Endothelial cell of umbilical vein (primary cell): ENCODE measurements at regions not wholly inside any gene's neighbourhood (a gene's known extent, or its start where the extent isn't known, plus 50 kb on each side); places are given as distances from the start of the nearest gene placed in this dataset.

Experiments used
- BruUV-seq: library from RNA; stranded (reverse); fragments of 400-500 nt; replicated peaks from 2 replicates; lab custom pipeline; 2021; lab: Mats Ljungman, UMichigan
- CTCF ChIA-PET: fragments of 300-600, 350-600 bp; sonication (Branson Sonifier 250); formaldehyde crosslinking; loops from one replicate; lab custom pipeline; 2021; ENCODE audit warnings: antibody characterized with exemption, inconsistent platforms; lab: Charles Lee
- POLR2A ChIA-PET: fragments of 300-600, 350-600 bp; sonication (Branson Sonifier 250); formaldehyde crosslinking; loops from one replicate; lab custom pipeline; 2021; ENCODE audit warnings: antibody characterized with exemption, inconsistent platforms; lab: Charles Lee
- DNase-seq: peaks from one replicate; pipeline ENCODE4 v3.0.0-alpha.2; 2011; ENCODE audit warnings: low read depth, low spot score
- FAIRE-seq: peaks from 2 replicates; lab custom pipeline; 2011; peaks lifted over from hg19 to GRCh38; lab: Jason Lieb, UNC
- H2AFZ ChIP-seq: 2 replicates; pipeline ENCODE4 v1.6.0; 2012; ENCODE audit warnings: low read depth, low read length, control low read depth, inconsistent platforms
- H3K27ac ChIP-seq: 2 replicates; pipeline ENCODE4 v1.5.1; 2011; ENCODE audit warnings: low read depth, mild to moderate bottlenecking, control low read depth, low read length, moderate library complexity; ENCODE audit not compliant: insufficient read depth
- H3K27me3 ChIP-seq, 2 experiments: 2 replicates each; pipeline versions ENCODE4 v1.6.0 to v1.6.1; 2011; ENCODE audit warnings: low read length in 2 of 2, mixed read lengths in 1 of 2; ENCODE audit not compliant: control insufficient read depth in 2 of 2, insufficient read depth in 2 of 2
- H3K36me3 ChIP-seq, 2 experiments: 2 replicates in 1 of 2; 3 replicates in 1 of 2; pipeline ENCODE4 v1.5.1; 2011; ENCODE audit warnings: low read length in 2 of 2, mild to moderate bottlenecking in 1 of 2, moderate library complexity in 1 of 2; ENCODE audit not compliant: control insufficient read depth in 2 of 2, insufficient read depth in 2 of 2; ENCODE audit errors: extremely low read depth in 1 of 2
- H3K4me1 ChIP-seq: 3 replicates; pipeline ENCODE4 v1.5.1; 2011; ENCODE audit warnings: mild to moderate bottlenecking, low read length; ENCODE audit not compliant: control insufficient read depth, insufficient read depth; ENCODE audit errors: extremely low read depth
- H3K4me2 ChIP-seq: 2 replicates; pipeline ENCODE4 v1.6.1; 2011; ENCODE audit warnings: low read length, control low read depth, mixed read lengths; ENCODE audit not compliant: insufficient read depth
- H3K4me3 ChIP-seq, 3 experiments: fragments of 200-600 bp in 1 of 3; sonication (generic), shearing (Covaris generic) in 1 of 3; replicated peaks in 1 of 3; 2 replicates each; pipeline ENCODE4 v1.5.1; 2011 to 2016; ENCODE audit warnings: control low read depth in 3 of 3, low read length in 3 of 3, mild to moderate bottlenecking in 2 of 3, inconsistent platforms in 1 of 3, low read depth in 1 of 3, moderate library complexity in 1 of 3; ENCODE audit not compliant: insufficient read depth in 1 of 3
- H3K79me2 ChIP-seq: 2 replicates; pipeline ENCODE4 v1.6.0; 2012; ENCODE audit warnings: low read length, inconsistent platforms; ENCODE audit not compliant: control insufficient read depth, insufficient read depth
- H3K9ac ChIP-seq: replicated peaks from 2 replicates; pipeline ENCODE3; 2011; ENCODE audit warnings: low read length, control low read depth; ENCODE audit not compliant: insufficient read depth; ENCODE audit errors: extremely low read depth
- H3K9me1 ChIP-seq: replicated peaks from 3 replicates; pipeline ENCODE4 v1.6.0; 2011; ENCODE audit warnings: mild to moderate bottlenecking, low read length; ENCODE audit not compliant: control insufficient read depth, insufficient read depth; ENCODE audit errors: extremely low read depth
- H3K9me3 ChIP-seq: replicated peaks from 2 replicates; pipeline ENCODE4 v1.5.1; 2012; ENCODE audit warnings: low read length, inconsistent platforms; ENCODE audit not compliant: control insufficient read depth, insufficient read depth
- H4K20me1 ChIP-seq: replicated peaks from 2 replicates; pipeline ENCODE3; 2011; ENCODE audit warnings: mild to moderate bottlenecking, low read length; ENCODE audit not compliant: control insufficient read depth, insufficient read depth; ENCODE audit errors: extremely low read depth
- EZH2 ChIP-seq: IDR thresholded peaks from 2 replicates; pipeline ENCODE4 v1.6.1; 2012; ENCODE audit warnings: borderline replicate concordance, low read depth, mild to moderate bottlenecking, moderate library complexity, low read length, inconsistent platforms; ENCODE audit not compliant: severe bottlenecking
- FOS ChIP-seq: IDR thresholded peaks from 2 replicates; pipeline ENCODE4 v1.6.1; 2011; ENCODE audit warnings: mild to moderate bottlenecking, low read length, moderate library complexity, borderline replicate concordance; ENCODE audit not compliant: insufficient read depth
- GATA2 ChIP-seq: IDR thresholded peaks from 2 replicates; pipeline ENCODE4 v1.7.0; 2011; ENCODE audit warnings: low read depth, mild to moderate bottlenecking, moderate library complexity, mixed read lengths, low read length; ENCODE audit not compliant: insufficient read length, insufficient read depth
- JUN ChIP-seq: IDR thresholded peaks from 2 replicates; pipeline ENCODE4 v1.6.1; 2011; ENCODE audit warnings: borderline replicate concordance, low read depth; ENCODE audit not compliant: insufficient read length, insufficient read depth
- MAX ChIP-seq: IDR thresholded peaks from 2 replicates; pipeline ENCODE4 v1.6.1; 2011; ENCODE audit not compliant: insufficient read depth, insufficient read length
- MYC ChIP-seq: IDR thresholded peaks from one replicate; pipeline ENCODE4 v1.6.1; 2011; ENCODE audit warnings: mild to moderate bottlenecking, low read depth, low read length
- POLR2A ChIP-seq: IDR thresholded peaks from 2 replicates; pipeline ENCODE4 v1.6.1; 2012; ENCODE audit warnings: low read depth, mild to moderate bottlenecking, control low read depth, low read length
- POLR2AphosphoS5 ChIP-seq: IDR thresholded peaks from 2 replicates; pipeline ENCODE4 v1.6.1; 2012; ENCODE audit warnings: low read depth, mild to moderate bottlenecking, control low read depth, low read length, moderate library complexity; ENCODE audit not compliant: insufficient read depth
- dilution Hi-C: fragments of 300-500 bp; cut with MboI; formaldehyde crosslinking; loops from one replicate; pipeline ENCODE4 v1.15.0; 2019; ENCODE audit warnings: low sequenced_read_pairs; ENCODE audit not compliant: extremely low pct_ligation_motif_present
- intact Hi-C: fragments of 100-400 bp; cut with micrococcal nuclease; formaldehyde crosslinking; loops from one replicate; pipeline ENCODE4 v1.10.0; 2022
- TF ChIP-seq, protein P1 (sequence below), 2 donors: IDR thresholded peaks; 1 replicate in 1 of 2; 2 replicates in 1 of 2; pipeline ENCODE4 v1.5.1; 2011; ENCODE audit warnings: low read length in 2 of 2, mild to moderate bottlenecking in 2 of 2, moderate library complexity in 2 of 2, control low read depth in 1 of 2, inconsistent platforms in 1 of 2, low read depth in 1 of 2; ENCODE audit not compliant: insufficient read depth in 1 of 2; ENCODE audit errors: extremely low read depth in 1 of 2

- FAIRE-seq (no peak), DNase-seq (no peak)
- Histone ChIP-seq H2AFZ (no peak overlapping the region), H3K9me1 (no peaks in the 10 kb centered on the region), H4K20me1 (no peaks in the 10 kb centered on the region), H3K4me3 (no peak overlapping the region), H3K4me2 (no peak overlapping the region), H3K27ac (no peak overlapping the region), H3K79me2 (no peaks in the 10 kb centered on the region), H3K27me3 (no peaks in the 10 kb centered on the region), H3K9ac (no peak overlapping the region), H3K9me3 (no peaks in the 10 kb centered on the region), H3K4me1 (no peaks in the 10 kb centered on the region), H3K36me3 (no peaks in the 10 kb centered on the region)
- intact Hi-C loops, result no loop called here
- POLR2A ChIA-PET, result no interaction called here
- TF ChIP-seq FOS (no peak), POLR2AphosphoS5 (no peak), GATA2 (no peak), EZH2 (no peak), JUN (no peak), MAX (no peak), POLR2A (no peak), MYC (no peak)
- TF ChIP-seq, protein P1, sequence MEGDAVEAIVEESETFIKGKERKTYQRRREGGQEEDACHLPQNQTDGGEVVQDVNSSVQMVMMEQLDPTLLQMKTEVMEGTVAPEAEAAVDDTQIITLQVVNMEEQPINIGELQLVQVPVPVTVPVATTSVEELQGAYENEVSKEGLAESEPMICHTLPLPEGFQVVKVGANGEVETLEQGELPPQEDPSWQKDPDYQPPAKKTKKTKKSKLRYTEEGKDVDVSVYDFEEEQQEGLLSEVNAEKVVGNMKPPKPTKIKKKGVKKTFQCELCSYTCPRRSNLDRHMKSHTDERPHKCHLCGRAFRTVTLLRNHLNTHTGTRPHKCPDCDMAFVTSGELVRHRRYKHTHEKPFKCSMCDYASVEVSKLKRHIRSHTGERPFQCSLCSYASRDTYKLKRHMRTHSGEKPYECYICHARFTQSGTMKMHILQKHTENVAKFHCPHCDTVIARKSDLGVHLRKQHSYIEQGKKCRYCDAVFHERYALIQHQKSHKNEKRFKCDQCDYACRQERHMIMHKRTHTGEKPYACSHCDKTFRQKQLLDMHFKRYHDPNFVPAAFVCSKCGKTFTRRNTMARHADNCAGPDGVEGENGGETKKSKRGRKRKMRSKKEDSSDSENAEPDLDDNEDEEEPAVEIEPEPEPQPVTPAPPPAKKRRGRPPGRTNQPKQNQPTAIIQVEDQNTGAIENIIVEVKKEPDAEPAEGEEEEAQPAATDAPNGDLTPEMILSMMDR (IDR thresholded peaks at IDR 0.05; ENCODE audit: extremely low read depth in 1 of 2, insufficient read depth in 1 of 2, low read depth in 1 of 2, low read length in 2 of 2), result no peak
- BruUV-seq, result no TSS peak
- CTCF ChIA-PET, result no interaction called here
- dilution Hi-C loops, result no loop called here
Measured at GRCh38 chr6:155970876-155971708, 515.5 kb upstream of the NOX3 start.
